ENCODE measurements at regions not wholly inside any gene's neighbourhood (a gene's known extent, or its start where the extent isn't known, plus 50 kb on each side); places are given as distances from the start of the nearest gene placed in this dataset.
"Not testable (repeated sequence)": the region's sequence is repeated elsewhere in the genome, so short reads cannot be mapped to it uniquely, and the experiment has no call there.

DNA sequence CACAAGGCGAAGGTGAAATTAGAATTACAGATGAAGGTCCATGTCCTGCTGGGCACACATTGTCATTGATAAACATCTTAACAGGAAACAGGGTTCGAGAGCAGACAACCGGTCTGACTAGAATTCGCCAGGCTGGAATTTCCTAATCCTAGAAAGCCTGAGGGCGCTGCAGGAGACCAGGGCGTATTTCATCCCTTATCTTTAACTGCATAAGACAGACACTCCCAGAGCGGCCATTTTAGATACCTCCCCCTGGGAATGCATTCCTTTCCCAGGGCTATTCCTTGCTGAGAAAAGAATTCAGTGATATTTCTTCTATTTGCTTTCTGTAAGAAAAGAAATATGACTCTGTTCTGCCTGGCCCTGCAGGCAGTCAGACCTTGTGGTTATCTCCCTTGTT is 357.7 kb downstream of the FAM170A start:
- TF ChIP-seq, protein P1, sequence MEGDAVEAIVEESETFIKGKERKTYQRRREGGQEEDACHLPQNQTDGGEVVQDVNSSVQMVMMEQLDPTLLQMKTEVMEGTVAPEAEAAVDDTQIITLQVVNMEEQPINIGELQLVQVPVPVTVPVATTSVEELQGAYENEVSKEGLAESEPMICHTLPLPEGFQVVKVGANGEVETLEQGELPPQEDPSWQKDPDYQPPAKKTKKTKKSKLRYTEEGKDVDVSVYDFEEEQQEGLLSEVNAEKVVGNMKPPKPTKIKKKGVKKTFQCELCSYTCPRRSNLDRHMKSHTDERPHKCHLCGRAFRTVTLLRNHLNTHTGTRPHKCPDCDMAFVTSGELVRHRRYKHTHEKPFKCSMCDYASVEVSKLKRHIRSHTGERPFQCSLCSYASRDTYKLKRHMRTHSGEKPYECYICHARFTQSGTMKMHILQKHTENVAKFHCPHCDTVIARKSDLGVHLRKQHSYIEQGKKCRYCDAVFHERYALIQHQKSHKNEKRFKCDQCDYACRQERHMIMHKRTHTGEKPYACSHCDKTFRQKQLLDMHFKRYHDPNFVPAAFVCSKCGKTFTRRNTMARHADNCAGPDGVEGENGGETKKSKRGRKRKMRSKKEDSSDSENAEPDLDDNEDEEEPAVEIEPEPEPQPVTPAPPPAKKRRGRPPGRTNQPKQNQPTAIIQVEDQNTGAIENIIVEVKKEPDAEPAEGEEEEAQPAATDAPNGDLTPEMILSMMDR (IDR thresholded peaks at IDR 0.05), result not testable (repeated sequence)
- TF ChIP-seq POLR2AphosphoS5 (IDR thresholded peaks at IDR 0.05; ENCODE audit: insufficient read depth in 1 of 2, low read depth in 1 of 2), result not testable (repeated sequence)
